OCI-LY7 (cell line): ENCODE measurements at regions not wholly inside any gene's neighbourhood (a gene's known extent, or its start where the extent isn't known, plus 50 kb on each side); places are given as distances from the start of the nearest gene placed in this dataset.

Source experiments
- CTCF ChIP-seq: fragments of 200-600 bp; sonication (generic); conservative IDR thresholded peaks from 2 replicates; pipeline ENCODE4 v1.5.1; 2014; ENCODE audit warnings: mild to moderate bottlenecking, antibody characterized with exemption, low read length, moderate library complexity, mixed read lengths
- EZH2phosphoT487 ChIP-seq: fragments of 200-600 bp; sonication (generic); IDR thresholded peaks from 2 replicates; pipeline ENCODE4 v1.6.1; 2018; ENCODE audit warnings: low read depth, borderline replicate concordance, mild to moderate bottlenecking, mixed run types, antibody characterized with exemption, low read length, moderate library complexity, mixed read lengths

- TF ChIP-seq CTCF, result no peak
- no peak for TF ChIP-seq EZH2phosphoT487
These were observed 331.9 kb upstream of the PRKCQ start for GRCh38 chr10:6912021-6912420.
